ENCODE measurements at regions not wholly inside any gene's neighbourhood (a gene's known extent, or its start where the extent isn't known, plus 50 kb on each side); places are given as distances from the start of the nearest gene placed in this dataset.

- TF ChIP-seq CTCF (IDR thresholded peaks at IDR 0.05 in 2 of 3, conservative IDR thresholded peaks at IDR 0.05 in 1 of 3; ENCODE audit: borderline replicate concordance in 1 of 3, insufficient read depth in 1 of 3, low read depth in 2 of 3, low read length in 2 of 3) = 0 out of 6 replicates have a peak, but pooled peaks of 1 of the 3 experiments have one; percentile 9
- no peak for TF ChIP-seq CEBPB (IDR thresholded peaks at IDR 0.05; ENCODE audit: low read depth)
- TF ChIP-seq POLR2AphosphoS5 (IDR thresholded peaks at IDR 0.05; ENCODE audit: low read depth, low read length) = no peak
- no peak for TF ChIP-seq MAX (IDR thresholded peaks at IDR 0.05)
- no peak for TF ChIP-seq RAD21 (IDR thresholded peaks at IDR 0.05; ENCODE audit: low read depth)
- no peak for TF ChIP-seq FOSL1 (IDR thresholded peaks at IDR 0.05; ENCODE audit: low read depth)
- no peak for TF ChIP-seq EZH2 (IDR thresholded peaks at IDR 0.05)
Measured at GRCh38 chr2:49770919-49771318, 616.6 kb upstream of the FSHR start.
